CD14-positive monocyte (primary cell): ENCODE measurements at regions not wholly inside any gene's neighbourhood (a gene's known extent, or its start where the extent isn't known, plus 50 kb on each side); places are given as distances from the start of the nearest gene placed in this dataset.

ENCODE experiments used
- DNase-seq, 3 donors: peaks; one replicate each; pipeline ENCODE4 v3.0.0-alpha.2; 2011 to 2022
- H2AFZ ChIP-seq: 2 replicates; pipeline ENCODE4 v1.6.0; 2012; ENCODE audit warnings: mild to moderate bottlenecking, low read depth, low read length, inconsistent platforms; ENCODE audit not compliant: insufficient read depth, poor library complexity, severe bottlenecking
- H3K27ac ChIP-seq, 2 donors: 1 replicate in 1 of 2; 2 replicates in 1 of 2; pipeline ENCODE4 v1.5.1; 2012 to 2013; ENCODE audit warnings: low read length in 2 of 2, control low read depth in 1 of 2, inconsistent platforms in 1 of 2, low read depth in 1 of 2, mild to moderate bottlenecking in 1 of 2
- H3K27me3 ChIP-seq, 2 donors: one replicate each; pipeline versions ENCODE4 v1.6.0 to v1.6.1; 2011 to 2013; ENCODE audit warnings: low read length in 2 of 2; ENCODE audit not compliant: control insufficient read depth in 2 of 2, insufficient read depth in 2 of 2
- H3K36me3 ChIP-seq, 2 donors: replicated peaks in 1 of 2; 1 replicate in 1 of 2; 2 replicates in 1 of 2; pipeline versions ENCODE4 v1.5.1 to v1.6.1; 2012 to 2013; ENCODE audit warnings: low read length in 2 of 2, control low read depth in 1 of 2, inconsistent platforms in 1 of 2, mild to moderate bottlenecking in 1 of 2; ENCODE audit not compliant: insufficient read depth in 2 of 2, control insufficient read depth in 1 of 2
- H3K4me1 ChIP-seq, 2 donors: 1 replicate in 1 of 2; 2 replicates in 1 of 2; pipeline versions ENCODE4 v1.5.1 to v1.6.1; 2012 to 2013; ENCODE audit warnings: low read length in 2 of 2, control low read depth in 1 of 2, inconsistent platforms in 1 of 2, mild to moderate bottlenecking in 1 of 2, moderate library complexity in 1 of 2; ENCODE audit not compliant: insufficient read depth in 2 of 2, control insufficient read depth in 1 of 2
- H3K4me2 ChIP-seq: replicated peaks from 2 replicates; pipeline ENCODE3; 2012; ENCODE audit warnings: low read length, moderate library complexity, mild to moderate bottlenecking; ENCODE audit not compliant: poor library complexity, severe bottlenecking; ENCODE audit errors: extremely low read depth
- H3K4me3 ChIP-seq, 3 experiments: fragments of 200-600 bp in 1 of 3; sonication (generic) in 1 of 3; replicated peaks in 1 of 3; 1 replicate in 2 of 3; 2 replicates in 1 of 3; pipeline ENCODE4 v1.5.1; 2011 to 2013; ENCODE audit warnings: low read length in 3 of 3, mild to moderate bottlenecking in 3 of 3, control low read depth in 2 of 3, low read depth in 2 of 3, inconsistent platforms in 1 of 3, moderate library complexity in 1 of 3
- H3K79me2 ChIP-seq: 2 replicates; pipeline ENCODE4 v1.6.0; 2012; ENCODE audit warnings: mild to moderate bottlenecking, control low read depth, inconsistent platforms, low read length, moderate library complexity; ENCODE audit not compliant: insufficient read depth
- H3K9ac ChIP-seq: 2 replicates; pipeline ENCODE4 v1.6.0; 2017; ENCODE audit warnings: low read length, mild to moderate bottlenecking; ENCODE audit not compliant: insufficient read depth, poor library complexity, severe bottlenecking
- H3K9me3 ChIP-seq, 2 donors: replicated peaks in 1 of 2; 1 replicate in 1 of 2; 2 replicates in 1 of 2; pipeline versions ENCODE4 v1.5.1 to v1.6.1; 2012 to 2013; ENCODE audit warnings: low read length in 2 of 2, control low read depth in 1 of 2; ENCODE audit not compliant: control insufficient read depth in 1 of 2, insufficient read depth in 1 of 2
- H4K20me1 ChIP-seq: 2 replicates; pipeline ENCODE4 v1.6.0; 2012; ENCODE audit warnings: mild to moderate bottlenecking, low read length, control low read depth, moderate library complexity; ENCODE audit not compliant: insufficient read depth
- H3K27ac Mint-ChIP-seq, 7 donors: one replicate each; pipeline ENCODE4 v1.8.0; 2020; ENCODE audit warnings: mild to moderate bottlenecking in 7 of 7, mixed read lengths in 7 of 7, moderate library complexity in 6 of 7, inconsistent platforms in 2 of 7
- H3K27me3 Mint-ChIP-seq, 3 donors: one replicate each; pipeline ENCODE4 v1.8.0; 2021 to 2022; ENCODE audit warnings: low read depth in 3 of 3, mild to moderate bottlenecking in 3 of 3, mixed read lengths in 3 of 3, moderate library complexity in 3 of 3, inconsistent platforms in 1 of 3
- H3K36me3 Mint-ChIP-seq, 2 donors: one replicate each; pipeline ENCODE4 v1.8.0; 2020; ENCODE audit warnings: mixed read lengths in 2 of 2, inconsistent platforms in 1 of 2, mild to moderate bottlenecking in 1 of 2
- H3K4me1 Mint-ChIP-seq: one replicate; pipeline ENCODE4 v1.8.0; 2020; ENCODE audit warnings: mild to moderate bottlenecking, mixed read lengths
- H3K4me3 Mint-ChIP-seq, 2 donors: one replicate each; pipeline ENCODE4 v1.8.0; 2020; ENCODE audit warnings: mild to moderate bottlenecking in 2 of 2, mixed read lengths in 2 of 2, moderate library complexity in 1 of 2
- H3K9me3 Mint-ChIP-seq, 7 donors: one replicate each; pipeline ENCODE4 v1.8.0; 2020 to 2022; ENCODE audit warnings: mixed read lengths in 7 of 7, mild to moderate bottlenecking in 6 of 7, moderate library complexity in 6 of 7, inconsistent platforms in 2 of 7
- WGBS: methylation state at CpG from one replicate; pipeline ENCODE4 v1.1.5; 2013; ENCODE audit warnings: missing lambda C conversion rate; ENCODE audit not compliant: insufficient coverage; 5-methylcytosine and 5-hydroxymethylcytosine counted together
- intact Hi-C, 2 donors: fragments of 100-400 bp; cut with micrococcal nuclease; formaldehyde crosslinking; loops; one replicate each; pipeline versions ENCODE4 v1.15.0 to v1.15.1; 2023
- TF ChIP-seq, protein P1 (sequence below): fragments of 200-600 bp; IDR thresholded peaks from one replicate; pipeline ENCODE4 v1.8.0; 2022; ENCODE audit warnings: antibody characterized with exemption, mild to moderate bottlenecking

DNA sequence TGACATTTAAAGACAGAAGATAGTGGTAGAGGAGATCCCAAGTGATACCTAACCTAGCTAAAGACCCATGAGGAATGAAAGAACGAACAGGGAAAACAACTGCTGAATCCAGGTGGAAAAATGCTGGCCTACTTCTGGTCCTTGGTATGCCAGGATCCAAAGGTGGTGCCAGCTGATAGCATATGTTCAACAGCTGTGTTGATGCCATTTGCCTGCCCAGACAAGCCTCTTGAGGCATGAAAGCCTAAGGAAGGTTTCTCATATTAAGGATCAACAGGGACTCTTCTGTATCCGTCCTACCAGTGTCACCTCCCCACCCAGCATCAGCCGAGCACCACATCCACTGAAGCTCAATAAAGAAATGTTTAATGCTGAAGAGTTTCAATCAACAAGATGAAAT, 225.7 kb upstream of the DMRT1 start:
- H3K4me2 ChIP-seq: no peak overlapping the region
- no peak overlapping the region for H3K27ac Mint-ChIP-seq
- peaks cover 0 to 8% (median 0%) of the 10 kb centered on the region in 3 donors for H3K27me3 Mint-ChIP-seq
- TF ChIP-seq, protein P1, sequence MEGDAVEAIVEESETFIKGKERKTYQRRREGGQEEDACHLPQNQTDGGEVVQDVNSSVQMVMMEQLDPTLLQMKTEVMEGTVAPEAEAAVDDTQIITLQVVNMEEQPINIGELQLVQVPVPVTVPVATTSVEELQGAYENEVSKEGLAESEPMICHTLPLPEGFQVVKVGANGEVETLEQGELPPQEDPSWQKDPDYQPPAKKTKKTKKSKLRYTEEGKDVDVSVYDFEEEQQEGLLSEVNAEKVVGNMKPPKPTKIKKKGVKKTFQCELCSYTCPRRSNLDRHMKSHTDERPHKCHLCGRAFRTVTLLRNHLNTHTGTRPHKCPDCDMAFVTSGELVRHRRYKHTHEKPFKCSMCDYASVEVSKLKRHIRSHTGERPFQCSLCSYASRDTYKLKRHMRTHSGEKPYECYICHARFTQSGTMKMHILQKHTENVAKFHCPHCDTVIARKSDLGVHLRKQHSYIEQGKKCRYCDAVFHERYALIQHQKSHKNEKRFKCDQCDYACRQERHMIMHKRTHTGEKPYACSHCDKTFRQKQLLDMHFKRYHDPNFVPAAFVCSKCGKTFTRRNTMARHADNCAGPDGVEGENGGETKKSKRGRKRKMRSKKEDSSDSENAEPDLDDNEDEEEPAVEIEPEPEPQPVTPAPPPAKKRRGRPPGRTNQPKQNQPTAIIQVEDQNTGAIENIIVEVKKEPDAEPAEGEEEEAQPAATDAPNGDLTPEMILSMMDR: no peak
- no peaks in the 10 kb centered on the region for H3K36me3 ChIP-seq
- no peaks in the 10 kb centered on the region for H3K9me3 ChIP-seq
- no peaks in the 10 kb centered on the region for H3K79me2 ChIP-seq
- WGBS: 100% methylated on average over 1 of the region's 3 CpGs
- H2AFZ ChIP-seq: no peak overlapping the region
- no peaks in the 10 kb centered on the region for H3K9me3 Mint-ChIP-seq
- H3K36me3 Mint-ChIP-seq: no peaks in the 10 kb centered on the region
- no peak overlapping the region for H3K4me3 Mint-ChIP-seq
- no peaks in the 10 kb centered on the region for H3K27me3 ChIP-seq
- H3K4me1 ChIP-seq: peaks cover 3 to 17% of the 10 kb centered on the region in 2 donors
- no peak overlapping the region for H3K27ac ChIP-seq
- intact Hi-C loops: loop anchor here in 1 of 2 donors (5.0 to 10.0 kb wide), 2 partner anchors 147 to 389 kb away; no protein-coding TSS in a partner anchor
- H3K9ac ChIP-seq: no peak overlapping the region
- no peaks in the 10 kb centered on the region for H4K20me1 ChIP-seq
- peaks cover 16% of the 10 kb centered on the region for H3K4me1 Mint-ChIP-seq
- no peak for DNase-seq
- no peak overlapping the region for H3K4me3 ChIP-seq

GRCh38 chr9:616694-617093, 224.8 kb upstream of the DMRT1 start:
- Histone ChIP-seq H2AFZ (no peak overlapping the region), H3K9ac (no peak overlapping the region), H3K4me2 (no peak overlapping the region), H3K9me3 (no peaks in the 10 kb centered on the region), H4K20me1 (no peaks in the 10 kb centered on the region), H3K79me2 (no peaks in the 10 kb centered on the region), H3K27ac (no peak overlapping the region), H3K4me3 (no peak overlapping the region), H3K27me3 (no peaks in the 10 kb centered on the region), H3K4me1 (peaks cover 10 to 26% of the 10 kb centered on the region in 2 donors), H3K36me3 (no peaks in the 10 kb centered on the region)
- Mint-ChIP-seq H3K4me1 (peaks cover 25% of the 10 kb centered on the region), H3K9me3 (peaks cover 0 to under 1% (median 0%) of the 10 kb centered on the region in 7 donors), H3K27me3 (peaks cover 0 to 8% (median 0%) of the 10 kb centered on the region in 3 donors), H3K36me3 (no peaks in the 10 kb centered on the region), H3K27ac (no peak overlapping the region), H3K4me3 (no peak overlapping the region)
- WGBS: no CpG with 5 or more reads among the region's 4 CpGs
- TF ChIP-seq, protein P1: no peak
- peak in 1 of 3 donors; percentile 6 for DNase-seq
- intact Hi-C loops: loop anchor here in 1 of 2 donors (5.0 to 10.0 kb wide), 2 partner anchors 146 to 388 kb away; no protein-coding TSS in a partner anchor
